HG03060 (cell line): ENCODE measurements at regions not wholly inside any gene's neighbourhood (a gene's known extent, or its start where the extent isn't known, plus 50 kb on each side); places are given as distances from the start of the nearest gene placed in this dataset.

Experiments
- ATAC-seq: cut with Tn5 transposase; IDR thresholded peaks from one replicate; pipeline ENCODE4 v1.9.1; 2021; ENCODE audit warnings: low read depth, moderate number of reproducible peaks; ENCODE audit not compliant: unreplicated experiment

- ATAC-seq, result no peak
Measured at GRCh38 chr1:213371847-213372619, 321.0 kb downstream of the RPS6KC1 start.

GRCh38 chr1:213374369-213374768 is 323.3 kb downstream of the RPS6KC1 start:
- ATAC-seq, result peak; percentile 68

- ATAC-seq, result no peak
Measured at GRCh38 chr1:213375002-213375401, 324.0 kb downstream of the RPS6KC1 start.

- no peak for ATAC-seq
Measured at GRCh38 chr1:213376862-213377372, 325.9 kb downstream of the RPS6KC1 start.

GRCh38 chr1:213380865-213381264 is 329.8 kb downstream of the RPS6KC1 start:
- no peak for ATAC-seq

GRCh38 chr1:213381572-213382084 is 330.6 kb downstream of the RPS6KC1 start:
- ATAC-seq, result no peak

GRCh38 chr1:213383465-213383864 is 332.4 kb downstream of the RPS6KC1 start:
- ATAC-seq, result no peak

- ATAC-seq, result no peak
Measured at GRCh38 chr1:213385201-213385600, 334.2 kb downstream of the RPS6KC1 start.

- ATAC-seq, result no peak
Measured at GRCh38 chr1:213385806-213386324, 334.8 kb downstream of the RPS6KC1 start.

GRCh38 chr1:213387380-213388015 is 336.5 kb downstream of the RPS6KC1 start:
- no peak for ATAC-seq

- no peak for ATAC-seq
Measured at GRCh38 chr1:213388199-213388598, 337.2 kb downstream of the RPS6KC1 start.

- no peak for ATAC-seq
Measured at GRCh38 chr1:213389061-213389581, 338.1 kb downstream of the RPS6KC1 start.

GRCh38 chr1:213391445-213391844 is 340.4 kb downstream of the RPS6KC1 start:
- no peak for ATAC-seq

GRCh38 chr1:213393860-213394259 is 342.8 kb downstream of the RPS6KC1 start:
- no peak for ATAC-seq

- ATAC-seq, result no peak
Measured at GRCh38 chr1:213394837-213395236, 343.8 kb downstream of the RPS6KC1 start.

GRCh38 chr1:213397638-213398037 is 346.6 kb downstream of the RPS6KC1 start:
- ATAC-seq, result no peak

- no peak for ATAC-seq
Measured at GRCh38 chr1:213399695-213400094, 348.7 kb downstream of the RPS6KC1 start.

- ATAC-seq, result no peak
Measured at GRCh38 chr1:213409208-213409631, 358.2 kb downstream of the RPS6KC1 start.

- ATAC-seq, result no peak
Measured at GRCh38 chr1:213409971-213410370, 358.9 kb downstream of the RPS6KC1 start.

GRCh38 chr1:213414346-213414745 is 363.3 kb downstream of the RPS6KC1 start:
- no peak for ATAC-seq

- ATAC-seq, result no peak
Measured at GRCh38 chr1:213414911-213415310, 363.9 kb downstream of the RPS6KC1 start.
